Neural crest cell (in vitro differentiated cells): ENCODE measurements at regions not wholly inside any gene's neighbourhood (a gene's known extent, or its start where the extent isn't known, plus 50 kb on each side); places are given as distances from the start of the nearest gene placed in this dataset.

Source experiments
- DNase-seq: peaks from one replicate; pipeline ENCODE4 v3.0.0; 2021; ENCODE audit warnings: low read depth, mixed read lengths, low spot score
- H3K27ac Mint-ChIP-seq: one replicate; pipeline ENCODE4 v1.8.0; 2021; ENCODE audit warnings: mild to moderate bottlenecking, mixed read lengths; ENCODE audit not compliant: unreplicated experiment
- H3K27me3 Mint-ChIP-seq: 2 replicates; pipeline ENCODE4 v1.8.0; 2021; ENCODE audit warnings: low read depth, mild to moderate bottlenecking, mixed read lengths
- H3K36me3 Mint-ChIP-seq: 2 replicates; pipeline ENCODE4 v1.8.0; 2021; ENCODE audit warnings: low read depth, mild to moderate bottlenecking, mixed read lengths
- H3K4me1 Mint-ChIP-seq: 2 replicates; pipeline ENCODE4 v1.8.0; 2021; ENCODE audit warnings: mixed read lengths
- H3K4me3 Mint-ChIP-seq: one replicate; pipeline ENCODE4 v1.8.0; 2021; ENCODE audit warnings: mild to moderate bottlenecking, mixed read lengths
- H3K9me3 Mint-ChIP-seq: 2 replicates; pipeline ENCODE4 v1.8.0; 2021; ENCODE audit warnings: mixed read lengths
- TF ChIP-seq, protein P1 (sequence below): fragments of 200-600 bp; sonication (generic); conservative IDR thresholded peaks from 2 replicates; pipeline ENCODE4 v1.5.0; 2021; ENCODE audit warnings: antibody characterized with exemption, mild to moderate bottlenecking

DNA sequence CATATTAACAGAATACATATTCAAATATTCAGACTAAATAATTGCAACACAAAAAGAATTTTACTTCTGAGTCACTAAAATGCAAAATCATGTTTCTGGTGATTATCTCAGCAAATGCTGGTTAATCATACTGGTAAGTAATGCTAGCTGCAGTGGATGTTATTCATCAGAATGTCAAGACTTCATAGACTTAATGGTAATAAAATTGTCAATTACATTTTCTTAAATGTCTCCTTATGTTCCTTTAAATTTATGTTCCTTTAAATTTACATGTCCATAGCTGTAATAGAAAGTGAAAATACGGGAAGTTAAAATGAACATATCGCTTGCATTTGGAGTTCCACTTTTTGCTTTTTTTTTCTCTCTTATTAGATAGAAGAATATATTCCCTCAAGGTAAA lies 853.0 kb downstream of the SLITRK6 start:
- no peaks in the 10 kb centered on the region for H3K27me3 Mint-ChIP-seq
- TF ChIP-seq, protein P1, sequence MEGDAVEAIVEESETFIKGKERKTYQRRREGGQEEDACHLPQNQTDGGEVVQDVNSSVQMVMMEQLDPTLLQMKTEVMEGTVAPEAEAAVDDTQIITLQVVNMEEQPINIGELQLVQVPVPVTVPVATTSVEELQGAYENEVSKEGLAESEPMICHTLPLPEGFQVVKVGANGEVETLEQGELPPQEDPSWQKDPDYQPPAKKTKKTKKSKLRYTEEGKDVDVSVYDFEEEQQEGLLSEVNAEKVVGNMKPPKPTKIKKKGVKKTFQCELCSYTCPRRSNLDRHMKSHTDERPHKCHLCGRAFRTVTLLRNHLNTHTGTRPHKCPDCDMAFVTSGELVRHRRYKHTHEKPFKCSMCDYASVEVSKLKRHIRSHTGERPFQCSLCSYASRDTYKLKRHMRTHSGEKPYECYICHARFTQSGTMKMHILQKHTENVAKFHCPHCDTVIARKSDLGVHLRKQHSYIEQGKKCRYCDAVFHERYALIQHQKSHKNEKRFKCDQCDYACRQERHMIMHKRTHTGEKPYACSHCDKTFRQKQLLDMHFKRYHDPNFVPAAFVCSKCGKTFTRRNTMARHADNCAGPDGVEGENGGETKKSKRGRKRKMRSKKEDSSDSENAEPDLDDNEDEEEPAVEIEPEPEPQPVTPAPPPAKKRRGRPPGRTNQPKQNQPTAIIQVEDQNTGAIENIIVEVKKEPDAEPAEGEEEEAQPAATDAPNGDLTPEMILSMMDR = no peak
- peaks cover 7% of the 10 kb centered on the region for H3K36me3 Mint-ChIP-seq
- peaks cover 5% of the 10 kb centered on the region for H3K4me1 Mint-ChIP-seq
- no peak overlapping the region for H3K27ac Mint-ChIP-seq
- H3K9me3 Mint-ChIP-seq = peaks cover 20% of the 10 kb centered on the region
- H3K4me3 Mint-ChIP-seq = no peak overlapping the region
- DNase-seq = no peak

DNA sequence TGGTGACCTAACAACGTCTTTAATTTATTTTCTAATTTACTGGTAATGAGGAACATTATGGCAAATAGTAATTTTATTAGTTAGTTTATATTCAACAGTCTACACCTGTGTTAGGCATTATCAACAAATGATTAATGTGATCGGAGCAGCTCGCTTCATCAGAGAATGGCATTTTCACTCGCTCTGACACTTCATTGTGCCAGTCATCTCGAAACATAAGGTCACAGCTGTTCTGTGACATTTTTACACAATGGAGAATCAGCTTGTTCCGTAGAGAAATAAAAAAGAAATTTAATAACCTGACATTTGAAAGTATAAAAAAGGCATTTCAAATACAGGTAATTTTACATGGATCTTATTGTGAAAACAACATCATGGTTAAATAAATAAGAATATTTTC lies 858.4 kb downstream of the SLITRK6 start:
- H3K4me3 Mint-ChIP-seq = no peak overlapping the region
- H3K27me3 Mint-ChIP-seq = no peaks in the 10 kb centered on the region
- no peak for DNase-seq
- peaks cover 11% of the 10 kb centered on the region for H3K9me3 Mint-ChIP-seq
- TF ChIP-seq, protein P1 = no peak
- H3K4me1 Mint-ChIP-seq = peaks cover 5% of the 10 kb centered on the region
- H3K27ac Mint-ChIP-seq = no peak overlapping the region
- no peaks in the 10 kb centered on the region for H3K36me3 Mint-ChIP-seq

DNA sequence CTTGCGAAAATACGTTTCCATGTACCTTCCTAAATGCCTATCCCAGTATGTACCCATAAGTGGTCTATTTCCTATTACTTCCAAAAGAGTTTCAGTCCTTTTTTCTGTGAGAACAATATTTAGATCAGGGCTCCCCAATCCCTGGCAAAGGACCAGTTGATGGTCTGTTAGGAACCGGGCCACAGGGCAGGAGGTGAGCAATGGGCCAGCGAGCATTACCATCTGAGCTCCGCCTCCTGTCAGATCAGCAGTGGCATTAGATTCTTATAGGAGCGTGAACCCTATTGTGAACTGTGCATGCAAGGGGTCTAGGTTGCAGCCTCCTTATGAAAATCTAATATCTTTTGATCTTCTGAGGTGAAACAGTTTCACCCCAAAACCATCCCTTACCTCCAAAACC lies 859.1 kb downstream of the SLITRK6 start:
- TF ChIP-seq, protein P1 = no peak
- H3K4me3 Mint-ChIP-seq = no peak overlapping the region
- peaks cover 5% of the 10 kb centered on the region for H3K4me1 Mint-ChIP-seq
- H3K27ac Mint-ChIP-seq = no peak overlapping the region
- H3K27me3 Mint-ChIP-seq = no peaks in the 10 kb centered on the region
- DNase-seq = no peak
- no peaks in the 10 kb centered on the region for H3K36me3 Mint-ChIP-seq
- peaks cover 8% of the 10 kb centered on the region for H3K9me3 Mint-ChIP-seq

DNA sequence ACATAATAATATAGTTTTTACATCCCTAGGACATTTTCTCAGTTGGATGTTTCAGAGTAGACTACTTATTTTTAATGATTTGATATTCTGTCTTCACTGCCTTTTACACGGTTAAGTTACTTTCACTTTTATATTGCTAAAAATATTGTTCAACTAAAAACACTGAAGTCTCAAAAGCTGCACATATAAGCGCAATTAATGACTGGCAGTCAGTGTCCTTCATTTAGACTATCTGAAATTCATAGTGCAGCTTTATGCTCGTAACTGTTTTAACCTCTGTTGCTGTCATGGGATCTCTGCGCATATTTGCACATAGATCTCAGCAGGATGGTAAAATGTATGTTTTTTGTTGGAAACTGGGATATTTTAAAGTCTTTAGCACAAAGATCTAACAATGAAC lies 864.3 kb downstream of the SLITRK6 start:
- DNase-seq = no peak
- TF ChIP-seq, protein P1 = no peak
- Mint-ChIP-seq H3K4me1 (no peaks in the 10 kb centered on the region), H3K4me3 (no peak overlapping the region), H3K27ac (no peak overlapping the region), H3K9me3 (peaks cover 3% of the 10 kb centered on the region), H3K27me3 (no peaks in the 10 kb centered on the region), H3K36me3 (no peaks in the 10 kb centered on the region)

DNA sequence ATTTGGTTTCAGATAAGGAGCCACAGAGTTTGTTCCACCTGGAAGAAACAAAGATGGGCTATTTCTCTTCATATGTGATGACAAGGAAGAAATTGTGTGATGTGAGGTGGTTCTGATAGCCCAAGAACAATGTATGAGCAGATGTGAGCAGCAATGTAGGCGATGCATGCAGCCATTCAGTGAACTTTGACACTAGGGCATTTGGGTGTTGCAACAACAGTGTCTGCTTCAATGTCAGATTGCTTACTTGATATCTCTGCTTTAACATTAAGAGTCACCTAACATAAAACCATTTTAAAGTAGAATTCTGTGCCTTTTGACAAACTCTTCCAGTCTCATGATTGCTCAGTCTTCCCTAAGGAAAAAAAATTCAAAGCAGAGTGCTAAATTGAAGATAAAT lies 865.4 kb downstream of the SLITRK6 start:
- H3K9me3 Mint-ChIP-seq = peaks cover 6% of the 10 kb centered on the region
- no peak overlapping the region for H3K27ac Mint-ChIP-seq
- DNase-seq = no peak
- TF ChIP-seq, protein P1 = no peak
- no peaks in the 10 kb centered on the region for H3K4me1 Mint-ChIP-seq
- no peaks in the 10 kb centered on the region for H3K27me3 Mint-ChIP-seq
- H3K36me3 Mint-ChIP-seq = no peaks in the 10 kb centered on the region
- H3K4me3 Mint-ChIP-seq = no peak overlapping the region

DNA sequence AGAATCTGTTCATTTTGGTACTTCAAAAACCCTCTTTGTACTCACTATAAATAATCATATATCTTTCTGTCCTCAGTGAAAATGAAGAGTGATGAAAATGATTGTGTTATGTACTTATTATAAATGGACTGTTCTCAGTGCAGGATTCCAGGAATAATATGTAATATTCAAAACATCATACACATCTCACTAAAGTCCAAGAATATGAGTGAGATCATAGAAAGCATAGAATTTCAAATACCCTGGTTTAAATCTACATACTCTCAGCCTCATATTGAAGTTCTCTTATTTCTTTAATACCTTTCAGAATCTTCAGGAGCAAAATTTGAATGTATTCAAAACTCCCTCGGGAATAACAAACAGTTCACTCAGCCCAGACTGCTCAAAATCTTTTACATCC lies 868.0 kb downstream of the SLITRK6 start:
- H3K4me1 Mint-ChIP-seq = no peaks in the 10 kb centered on the region
- no peak for DNase-seq
- no peak overlapping the region for H3K27ac Mint-ChIP-seq
- no peaks in the 10 kb centered on the region for H3K27me3 Mint-ChIP-seq
- peaks cover 3% of the 10 kb centered on the region for H3K9me3 Mint-ChIP-seq
- no peaks in the 10 kb centered on the region for H3K36me3 Mint-ChIP-seq
- TF ChIP-seq, protein P1 = no peak
- H3K4me3 Mint-ChIP-seq = no peak overlapping the region
